GM19328 (cell line): ENCODE measurements at regions not wholly inside any gene's neighbourhood (a gene's known extent, or its start where the extent isn't known, plus 50 kb on each side); places are given as distances from the start of the nearest gene placed in this dataset.

ENCODE experiments used
- ATAC-seq: cut with Tn5 transposase; IDR thresholded peaks from one replicate; pipeline ENCODE4 v1.9.1; 2021; ENCODE audit warnings: mild to moderate bottlenecking, moderate library complexity; ENCODE audit not compliant: unreplicated experiment

- ATAC-seq = no peak
Observed at GRCh38 chr3:41126961-41127360, 72.3 kb upstream of the CTNNB1 start.

GRCh38 chr3:41127414-41127813 is 71.9 kb upstream of the CTNNB1 start:
- no peak for ATAC-seq

- no peak for ATAC-seq
Observed at GRCh38 chr3:41129731-41130130, 69.6 kb upstream of the CTNNB1 start.

- ATAC-seq = no peak
Observed at GRCh38 chr3:41131224-41131623, 68.1 kb upstream of the CTNNB1 start.

- no peak for ATAC-seq
Observed at GRCh38 chr3:41137686-41138111, 61.6 kb upstream of the CTNNB1 start.

- ATAC-seq = no peak
Observed at GRCh38 chr3:41138146-41138545, 61.2 kb upstream of the CTNNB1 start.

GRCh38 chr3:41138601-41139000 is 60.7 kb upstream of the CTNNB1 start:
- no peak for ATAC-seq

GRCh38 chr3:41140242-41140641 is 59.1 kb upstream of the CTNNB1 start:
- ATAC-seq = no peak

GRCh38 chr3:41141433-41142167 is 57.7 kb upstream of the CTNNB1 start:
- ATAC-seq = no peak

GRCh38 chr3:41143421-41144031 is 55.8 kb upstream of the CTNNB1 start:
- no peak for ATAC-seq

GRCh38 chr3:41144631-41145030 is 54.7 kb upstream of the CTNNB1 start:
- no peak for ATAC-seq

- no peak for ATAC-seq
Observed at GRCh38 chr3:41148478-41148877, 50.8 kb upstream of the CTNNB1 start.

GRCh38 chr3:41148901-41149300 is 50.4 kb upstream of the CTNNB1 start:
- no peak for ATAC-seq
